Gastroesophageal sphincter (tissue), 4 donors: ENCODE measurements at regions not wholly inside any gene's neighbourhood (a gene's known extent, or its start where the extent isn't known, plus 50 kb on each side); places are given as distances from the start of the nearest gene placed in this dataset.

Experiments used
- ATAC-seq: fragments of 150-250 bp; one replicate; pipeline ENCODE4 v1.9.1; 2016; ENCODE audit warnings: mild to moderate bottlenecking, moderate library complexity
- H3K27ac ChIP-seq, 4 donors: fragments of 200-600 bp; sonication (generic) in 3 of 4; 1 replicate in 3 of 4; 2 replicates in 1 of 4; pipeline ENCODE4 v1.5.1; 2016 to 2019
- H3K27me3 ChIP-seq: fragments of 200-600 bp; sonication (generic); one replicate; pipeline ENCODE4 v1.5.1; 2019
- H3K36me3 ChIP-seq, 2 donors: fragments of 200-600 bp; sonication (generic); one replicate each; pipeline ENCODE4 v1.5.1; 2019; ENCODE audit warnings: control low read depth in 1 of 2
- H3K4me1 ChIP-seq, 3 donors: fragments of 200-600 bp; sonication (generic); 1 replicate in 2 of 3; 2 replicates in 1 of 3; pipeline ENCODE4 v1.5.1; 2016 to 2019; ENCODE audit warnings: control low read depth in 2 of 3
- H3K4me3 ChIP-seq, 2 donors: fragments of 200-600 bp; sonication (generic); one replicate each; pipeline ENCODE4 v1.5.1; 2019; ENCODE audit warnings: mild to moderate bottlenecking in 1 of 2, moderate library complexity in 1 of 2
- H3K9me3 ChIP-seq, 3 donors: fragments of 200-600 bp; sonication (generic); one replicate each; pipeline ENCODE4 v1.5.1; 2017 to 2019; ENCODE audit warnings: control low read depth in 2 of 3
- CTCF ChIP-seq, 4 experiments: fragments of 200-600 bp in 2 of 4; fragments of 450-650 bp in 2 of 4; sonication (generic) in 1 of 4; IDR thresholded peaks; one replicate each; pipeline ENCODE4 v1.5.1; 2017 to 2019; ENCODE audit warnings: antibody characterized with exemption in 4 of 4, mild to moderate bottlenecking in 2 of 4, moderate library complexity in 2 of 4
- EP300 ChIP-seq: sonication (generic); formaldehyde crosslinking; IDR thresholded peaks from one replicate; pipeline ENCODE4 v1.6.1; 2017; ENCODE audit warnings: antibody characterized with exemption, mild to moderate bottlenecking
- POLR2A ChIP-seq, 2 donors: fragments of 450-650 bp; IDR thresholded peaks; one replicate each; pipeline ENCODE4 v1.6.1; 2017; ENCODE audit warnings: antibody characterized with exemption in 2 of 2, mild to moderate bottlenecking in 2 of 2, moderate library complexity in 1 of 2
- POLR2AphosphoS5 ChIP-seq: sonication (generic); formaldehyde crosslinking; IDR thresholded peaks from one replicate; pipeline ENCODE4 v1.6.1; 2017; ENCODE audit warnings: antibody characterized with exemption
- WGBS, 2 donors: methylation state at CpG; one replicate each; pipeline ENCODE4 v1.1.5; 2018; ENCODE audit warnings: low coverage in 1 of 2; 5-methylcytosine and 5-hydroxymethylcytosine counted together

GRCh38 chr3:73708956-73709355 is 84.2 kb upstream of the PDZRN3 start:
- TF ChIP-seq EP300 (no peak), POLR2A (IDR thresholded peaks at IDR 0.05) (no peak), POLR2AphosphoS5 (no peak), CTCF (IDR thresholded peaks at IDR 0.05) (no peak)
- 39 to 41% methylated on average over 2 of the region's 2 CpGs for WGBS, 2 donors
- no peak overlapping the region for H3K27ac ChIP-seq
- no peaks in the 10 kb centered on the region for H3K9me3 ChIP-seq
- no peak for ATAC-seq
- H3K4me3 ChIP-seq, result no peak overlapping the region
- no peaks in the 10 kb centered on the region for H3K4me1 ChIP-seq
- H3K27me3 ChIP-seq, result no peaks in the 10 kb centered on the region
- H3K36me3 ChIP-seq, result no peaks in the 10 kb centered on the region

GRCh38 chr3:73707772-73708171 is 83.0 kb upstream of the PDZRN3 start:
- no peak for TF ChIP-seq CTCF (IDR thresholded peaks at IDR 0.05)
- TF ChIP-seq POLR2AphosphoS5, result no peak
- TF ChIP-seq POLR2A (IDR thresholded peaks at IDR 0.05), result no peak
- TF ChIP-seq EP300, result no peak
- WGBS, 2 donors, result 61 to 84% methylated on average over 2 of the region's 2 CpGs
- no peak for ATAC-seq
- H3K4me3 ChIP-seq, result no peak overlapping the region
- no peak overlapping the region for H3K27ac ChIP-seq
- H3K36me3 ChIP-seq, result no peaks in the 10 kb centered on the region
- H3K27me3 ChIP-seq, result no peaks in the 10 kb centered on the region
- H3K4me1 ChIP-seq, result no peaks in the 10 kb centered on the region
- no peaks in the 10 kb centered on the region for H3K9me3 ChIP-seq

- 60% methylated on average over 1 of the region's 1 CpG; no CpG with 5 or more reads in 1 of the 2 donors for WGBS, 2 donors
- Histone ChIP-seq H3K27ac (no peak overlapping the region), H3K4me1 (no peaks in the 10 kb centered on the region), H3K27me3 (no peaks in the 10 kb centered on the region), H3K36me3 (no peaks in the 10 kb centered on the region), H3K4me3 (no peak overlapping the region), H3K9me3 (no peaks in the 10 kb centered on the region)
- TF ChIP-seq CTCF (IDR thresholded peaks at IDR 0.05), result no peak
- TF ChIP-seq POLR2AphosphoS5, result no peak
- TF ChIP-seq POLR2A (IDR thresholded peaks at IDR 0.05), result no peak
- no peak for TF ChIP-seq EP300
- no peak for ATAC-seq
Observed at GRCh38 chr3:73706771-73707170, 82.0 kb upstream of the PDZRN3 start.

- Histone ChIP-seq H3K27me3 (no peaks in the 10 kb centered on the region), H3K9me3 (no peaks in the 10 kb centered on the region)
Observed at GRCh38 chr3:73705792-73706191, 81.1 kb upstream of the PDZRN3 start.

More at GRCh38 chr3:73705792-73706191, 81.1 kb upstream of the PDZRN3 start:
- Histone ChIP-seq H3K4me3 (no peak overlapping the region), H3K4me1 (no peaks in the 10 kb centered on the region), H3K27ac (no peak overlapping the region), H3K36me3 (no peaks in the 10 kb centered on the region)
- no peak for TF ChIP-seq EP300
- TF ChIP-seq POLR2A (IDR thresholded peaks at IDR 0.05), result no peak
- no peak for TF ChIP-seq POLR2AphosphoS5
- TF ChIP-seq CTCF (IDR thresholded peaks at IDR 0.05), result no peak
- ATAC-seq, result no peak
- WGBS, 2 donors, result 38 to 53% methylated on average over 1 of the region's 1 CpG
